IPS DF 6.9 (cell line): ENCODE measurements at regions not wholly inside any gene's neighbourhood (a gene's known extent, or its start where the extent isn't known, plus 50 kb on each side); places are given as distances from the start of the nearest gene placed in this dataset.

Source experiments
- DNase-seq: peaks from one replicate; pipeline ENCODE4 v3.0.0-alpha.2; 2013; ENCODE audit warnings: low read depth, low spot score
- H3K27ac ChIP-seq: one replicate; pipeline ENCODE4 v1.5.1; 2013; ENCODE audit warnings: low read length, control low read depth
- H3K27me3 ChIP-seq: 2 replicates; pipeline ENCODE4 v1.6.1; 2013; ENCODE audit warnings: mild to moderate bottlenecking, low read length; ENCODE audit not compliant: control insufficient read depth, insufficient read depth
- H3K36me3 ChIP-seq: 2 replicates; pipeline ENCODE4 v1.6.1; 2013; ENCODE audit warnings: low read length; ENCODE audit not compliant: control insufficient read depth, insufficient read depth
- H3K4me1 ChIP-seq: 2 replicates; pipeline ENCODE4 v1.6.1; 2013; ENCODE audit warnings: low read length; ENCODE audit not compliant: control insufficient read depth, insufficient read depth
- H3K4me3 ChIP-seq: 2 replicates; pipeline ENCODE4 v1.5.1; 2013; ENCODE audit warnings: mild to moderate bottlenecking, low read length
- H3K9me3 ChIP-seq: 2 replicates; pipeline ENCODE4 v1.6.1; 2013; ENCODE audit warnings: low read length, inconsistent platforms; ENCODE audit not compliant: control insufficient read depth, insufficient read depth
- WGBS: extraction: QIAGEN DNeasy Blood & Tissue Kit; methylation state at CpG from one replicate; pipeline ENCODE4 v1.1.7; 2013; ENCODE audit warnings: mixed read lengths, missing lambda C conversion rate; ENCODE audit not compliant: insufficient read length, insufficient coverage; 5-methylcytosine and 5-hydroxymethylcytosine counted together

DNA sequence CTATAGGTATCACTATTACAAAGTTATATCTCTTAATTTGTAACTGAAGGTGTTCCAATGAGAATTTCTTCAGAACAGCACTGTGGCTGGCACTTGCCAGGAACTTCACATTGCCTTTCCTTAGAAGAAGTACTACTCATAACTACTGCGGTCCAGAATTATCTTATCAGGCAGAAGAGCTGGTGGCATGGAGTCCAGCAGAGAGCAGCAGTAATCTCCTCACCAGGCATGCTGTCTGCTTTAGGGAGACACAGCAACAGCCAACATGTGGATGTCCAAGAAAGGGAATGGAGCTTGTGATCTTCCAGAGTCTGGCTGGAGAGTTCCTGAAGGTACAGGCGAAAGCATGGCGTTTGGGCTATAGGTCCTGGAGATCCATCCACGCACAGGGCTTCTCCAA lies 919.7 kb upstream of the NR2F2 start:
- WGBS: no CpG with 5 or more reads among the region's 4 CpGs
- Histone ChIP-seq H3K4me3 (no peak overlapping the region), H3K4me1 (no peaks in the 10 kb centered on the region), H3K27me3 (no peaks in the 10 kb centered on the region), H3K9me3 (no peaks in the 10 kb centered on the region), H3K27ac (no peak overlapping the region), H3K36me3 (no peaks in the 10 kb centered on the region)
- DNase-seq: no peak

DNA sequence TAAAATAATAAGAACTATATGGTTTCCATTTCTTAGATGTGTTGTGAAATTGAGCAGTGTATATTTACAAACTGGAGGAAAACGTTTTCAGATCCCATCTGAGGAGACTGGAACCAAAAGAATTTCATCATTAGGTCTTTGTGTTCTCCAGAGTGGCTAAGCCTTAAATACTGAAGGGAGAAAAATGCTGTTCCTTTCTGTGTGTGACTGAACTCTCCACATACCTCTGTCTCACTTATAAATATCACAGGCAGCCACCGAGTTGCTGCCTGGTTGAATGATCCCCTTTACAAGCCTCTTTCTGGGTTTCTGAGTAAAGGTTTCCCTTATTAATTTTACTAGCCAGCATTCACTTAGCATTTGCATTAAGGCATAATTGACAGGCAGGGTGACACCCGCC lies 913.9 kb upstream of the NR2F2 start:
- Histone ChIP-seq H3K27ac (no peak overlapping the region), H3K27me3 (no peaks in the 10 kb centered on the region), H3K4me1 (no peaks in the 10 kb centered on the region), H3K9me3 (no peaks in the 10 kb centered on the region), H3K36me3 (no peaks in the 10 kb centered on the region; the same call in 1 of the 2 replicates), H3K4me3 (no peak overlapping the region)
- no peak for DNase-seq
- WGBS: no CpG with 5 or more reads among the region's 3 CpGs

DNA sequence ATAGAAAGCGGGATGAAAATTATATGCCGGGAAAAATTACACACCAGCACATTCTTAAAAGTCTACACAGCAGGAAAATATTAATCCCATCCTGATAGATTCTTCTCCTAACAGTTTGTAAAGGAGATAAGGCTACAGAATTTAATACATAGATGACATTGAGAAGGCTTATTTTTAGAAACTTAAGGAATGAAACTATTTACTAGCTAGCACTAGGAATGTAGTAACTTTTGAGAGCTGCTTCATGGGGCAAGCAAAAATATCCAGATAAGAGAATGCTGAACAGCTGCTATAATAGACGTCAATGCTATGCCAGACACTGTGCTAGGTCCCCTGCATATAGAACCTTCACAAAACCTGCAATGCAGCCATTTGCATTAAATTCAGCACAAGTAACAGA lies 912.7 kb upstream of the NR2F2 start:
- no peaks in the 10 kb centered on the region; the same call in 1 of the 2 replicates for H3K36me3 ChIP-seq
- no peaks in the 10 kb centered on the region for H3K27me3 ChIP-seq
- WGBS: no CpG with 5 or more reads among the region's 3 CpGs
- no peak overlapping the region for H3K4me3 ChIP-seq
- H3K9me3 ChIP-seq: no peaks in the 10 kb centered on the region
- DNase-seq: no peak
- H3K27ac ChIP-seq: no peak overlapping the region
- no peaks in the 10 kb centered on the region for H3K4me1 ChIP-seq

DNA sequence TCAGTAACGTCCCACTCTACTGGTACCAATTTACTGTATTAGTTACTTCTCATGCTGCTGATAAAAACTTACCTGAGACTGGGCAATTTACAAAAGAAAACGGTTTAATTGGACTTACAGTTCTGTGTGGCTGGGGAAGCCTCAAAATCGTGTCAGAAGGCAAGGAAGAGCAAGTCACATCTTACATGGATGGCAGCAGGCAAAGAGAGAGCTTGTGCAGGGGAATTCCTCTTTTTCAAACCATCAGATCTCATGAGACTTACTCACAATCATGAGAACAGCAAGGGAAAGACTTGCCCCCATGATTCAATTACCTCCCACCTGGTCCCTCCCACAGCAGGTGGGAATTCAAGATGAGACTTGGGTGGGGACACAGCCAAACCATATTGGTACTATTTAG lies 908.2 kb upstream of the NR2F2 start:
- no peaks in the 10 kb centered on the region for H3K27me3 ChIP-seq
- no peak for DNase-seq
- WGBS: no CpG with 5 or more reads among the region's 3 CpGs
- H3K4me3 ChIP-seq: no peak overlapping the region
- H3K9me3 ChIP-seq: no peaks in the 10 kb centered on the region
- H3K27ac ChIP-seq: no peak overlapping the region
- no peaks in the 10 kb centered on the region; the same call in 1 of the 2 replicates for H3K36me3 ChIP-seq
- no peaks in the 10 kb centered on the region for H3K4me1 ChIP-seq

DNA sequence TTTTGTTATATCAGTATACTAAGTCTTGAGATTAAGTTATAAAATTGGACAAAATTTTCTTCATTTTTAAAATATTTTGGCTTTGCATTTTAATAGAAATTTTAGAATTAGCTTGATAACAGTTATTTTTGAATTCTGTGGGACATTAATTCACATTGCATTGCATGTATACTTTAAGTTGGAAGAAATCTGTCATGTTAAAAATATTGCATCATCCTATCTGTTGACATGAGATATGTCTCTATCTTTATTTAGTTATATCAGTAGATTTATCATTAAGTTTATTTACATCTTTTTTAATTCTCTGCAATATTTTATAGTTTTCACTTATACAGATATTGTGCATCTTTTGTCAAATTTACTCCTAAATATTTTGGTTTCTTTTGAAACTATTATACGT lies 904.6 kb upstream of the NR2F2 start:
- H3K4me3 ChIP-seq: no peak overlapping the region
- no peaks in the 10 kb centered on the region for H3K9me3 ChIP-seq
- H3K27me3 ChIP-seq: no peaks in the 10 kb centered on the region
- no peak overlapping the region for H3K27ac ChIP-seq
- no peak for DNase-seq
- H3K36me3 ChIP-seq: no peaks in the 10 kb centered on the region; the same call in 1 of the 2 replicates
- WGBS: no CpG with 5 or more reads among the region's 1 CpG
- no peaks in the 10 kb centered on the region for H3K4me1 ChIP-seq

DNA sequence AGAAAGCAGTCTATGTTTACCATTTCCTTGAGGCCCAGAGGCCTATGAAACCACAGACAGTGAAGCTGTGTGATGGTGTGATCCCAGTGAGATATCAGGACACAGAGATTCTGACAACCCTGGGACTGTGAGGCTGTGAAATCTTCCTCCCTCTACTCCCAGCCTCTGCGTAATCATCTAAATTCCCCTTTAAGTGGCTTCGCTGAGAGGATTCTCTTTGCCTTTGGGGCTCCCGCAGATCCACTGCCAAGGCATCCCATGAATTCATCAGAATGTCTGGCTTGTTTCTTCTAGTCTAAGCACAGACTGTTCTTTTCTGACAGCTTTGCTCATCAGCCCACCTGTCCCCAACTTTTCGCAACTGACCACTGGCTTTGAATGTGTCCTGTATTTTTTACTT lies 901.2 kb upstream of the NR2F2 start:
- Histone ChIP-seq H3K27me3 (no peaks in the 10 kb centered on the region), H3K4me1 (no peaks in the 10 kb centered on the region), H3K27ac (no peak overlapping the region), H3K36me3 (no peaks in the 10 kb centered on the region), H3K4me3 (no peak overlapping the region), H3K9me3 (no peaks in the 10 kb centered on the region)
- no CpG with 5 or more reads among the region's 4 CpGs for WGBS
- DNase-seq: no peak

DNA sequence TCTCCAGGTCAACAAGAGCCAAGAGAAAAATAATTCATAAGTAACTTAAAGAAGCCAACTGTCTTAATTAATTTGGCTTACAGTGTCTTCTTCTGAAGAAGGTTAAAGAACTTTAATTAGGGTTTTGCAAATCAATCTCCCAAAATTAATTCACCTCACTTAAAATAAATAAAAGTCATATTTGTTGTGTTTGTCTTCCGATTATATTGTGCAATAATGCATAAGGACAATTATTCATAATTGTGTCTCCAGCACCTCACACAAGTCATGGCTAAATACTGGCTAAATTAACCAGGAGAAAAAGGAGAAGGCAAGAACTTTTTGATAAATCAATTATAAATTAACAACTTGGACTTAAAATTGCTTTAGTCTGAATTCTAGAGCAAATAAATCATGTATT lies 899.0 kb upstream of the NR2F2 start:
- no peaks in the 10 kb centered on the region for H3K27me3 ChIP-seq
- H3K36me3 ChIP-seq: no peaks in the 10 kb centered on the region
- no peak overlapping the region for H3K4me3 ChIP-seq
- H3K9me3 ChIP-seq: no peaks in the 10 kb centered on the region
- H3K4me1 ChIP-seq: no peaks in the 10 kb centered on the region
- H3K27ac ChIP-seq: no peak overlapping the region
- WGBS: no CpG with 5 or more reads among the region's 1 CpG
- no peak for DNase-seq

DNA sequence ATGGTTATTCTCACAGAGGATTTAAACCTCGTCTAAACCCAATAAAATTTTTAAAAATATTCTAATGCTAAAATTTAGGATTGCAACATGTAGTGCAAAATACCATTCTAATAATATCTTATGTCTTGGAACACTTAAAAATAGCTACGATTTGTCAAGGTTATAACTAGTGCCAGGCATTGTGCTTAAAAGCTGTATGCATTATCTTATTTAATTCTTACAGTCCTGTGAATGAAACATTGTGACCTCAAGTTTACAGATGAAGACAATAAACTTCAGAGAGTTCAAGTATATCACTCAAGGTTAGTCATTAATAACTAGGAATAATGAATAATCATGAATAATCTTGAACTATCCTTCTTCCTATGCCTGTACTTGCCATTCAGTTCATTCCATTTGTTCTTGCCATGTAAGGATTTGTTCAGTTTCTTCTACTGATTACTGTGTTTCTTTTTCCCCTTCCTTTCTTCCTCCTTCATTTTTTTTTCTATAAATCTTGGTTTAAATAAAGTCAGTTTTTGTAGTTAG lies 897.6 kb upstream of the NR2F2 start:
- Histone ChIP-seq H3K4me1 (no peaks in the 10 kb centered on the region), H3K9me3 (no peaks in the 10 kb centered on the region), H3K4me3 (no peak overlapping the region), H3K27me3 (no peaks in the 10 kb centered on the region), H3K27ac (no peak overlapping the region), H3K36me3 (no peaks in the 10 kb centered on the region)
- no CpG with 5 or more reads among the region's 2 CpGs for WGBS
- no peak for DNase-seq

DNA sequence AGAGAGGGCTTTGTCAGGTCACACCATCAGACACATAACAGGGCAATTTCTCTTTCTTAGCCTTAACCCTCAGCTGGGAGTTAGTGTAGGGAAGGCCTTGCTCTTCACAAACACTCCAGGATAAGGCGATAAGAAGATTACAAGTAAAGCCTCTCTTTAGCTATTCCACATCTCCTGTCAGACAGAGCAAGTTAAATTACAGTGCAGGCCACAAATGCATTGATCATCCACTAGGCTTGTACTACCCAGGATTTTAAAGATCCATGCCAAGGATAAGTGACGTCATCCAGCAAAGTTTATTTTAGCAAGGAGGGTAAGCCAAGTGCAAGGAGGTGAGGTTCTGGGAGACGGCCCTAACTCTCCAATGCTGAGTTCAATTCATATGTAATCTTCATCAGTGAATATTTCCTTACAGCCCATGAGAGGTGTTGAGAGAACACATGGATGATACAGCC lies 890.6 kb upstream of the NR2F2 start:
- H3K4me1 ChIP-seq: no peaks in the 10 kb centered on the region
- H3K9me3 ChIP-seq: no peaks in the 10 kb centered on the region
- H3K36me3 ChIP-seq: no peaks in the 10 kb centered on the region
- no CpG with 5 or more reads among the region's 3 CpGs for WGBS
- no peak overlapping the region for H3K4me3 ChIP-seq
- no peaks in the 10 kb centered on the region for H3K27me3 ChIP-seq
- no peak for DNase-seq
- H3K27ac ChIP-seq: no peak overlapping the region

DNA sequence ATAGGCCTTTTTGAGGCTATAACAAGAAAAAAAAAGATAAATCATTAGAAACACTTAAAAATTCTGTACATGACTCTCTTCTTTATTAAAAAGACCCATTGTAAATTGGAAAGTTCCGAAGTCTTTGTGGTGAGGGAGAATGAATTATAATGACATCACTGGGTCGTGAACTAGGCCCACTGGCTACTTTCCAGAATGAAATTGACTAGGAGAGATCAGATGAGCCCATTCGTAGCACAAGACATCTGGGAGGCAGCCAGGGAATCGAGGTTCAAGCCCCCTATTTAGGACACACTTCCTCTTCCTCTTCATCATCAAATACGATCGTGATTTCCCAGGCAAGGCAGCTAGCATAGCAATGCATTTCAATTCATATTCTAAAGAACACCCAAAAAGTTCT lies 889.8 kb upstream of the NR2F2 start:
- DNase-seq: no peak
- Histone ChIP-seq H3K27me3 (no peaks in the 10 kb centered on the region), H3K4me3 (no peak overlapping the region), H3K9me3 (no peaks in the 10 kb centered on the region), H3K27ac (no peak overlapping the region), H3K4me1 (no peaks in the 10 kb centered on the region), H3K36me3 (no peaks in the 10 kb centered on the region)
- no CpG with 5 or more reads among the region's 6 CpGs for WGBS

DNA sequence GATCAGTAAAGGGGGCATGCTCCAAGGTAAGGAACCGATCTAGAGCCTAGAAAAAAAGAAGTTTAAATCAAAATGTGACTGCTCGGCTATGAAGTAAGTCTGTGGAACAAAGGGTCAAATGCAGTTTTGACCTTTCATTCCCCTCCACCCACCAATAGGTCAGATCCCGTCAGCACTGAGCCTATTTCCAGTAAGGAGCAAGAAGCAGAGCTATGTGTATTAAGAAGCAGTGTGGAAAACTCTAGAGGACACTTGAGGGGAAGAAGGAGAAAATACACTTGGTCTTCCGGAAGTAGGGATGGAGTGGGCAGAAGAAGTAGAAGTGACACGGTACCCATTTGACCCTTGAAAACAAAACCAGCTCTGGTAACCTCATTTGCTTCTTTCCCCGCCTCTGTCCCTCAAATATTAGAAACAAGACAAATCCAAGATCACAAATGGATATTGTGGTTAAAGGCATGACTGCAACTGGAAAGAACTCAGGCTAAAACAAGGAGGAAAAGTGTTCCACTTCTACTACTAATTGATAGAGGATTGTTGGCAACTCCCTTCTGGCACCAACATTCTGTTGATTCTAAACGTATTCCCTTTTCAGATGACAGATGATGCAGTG lies 888.3 kb upstream of the NR2F2 start:
- WGBS: no CpG with 5 or more reads among the region's 7 CpGs
- Histone ChIP-seq H3K27ac (no peak overlapping the region), H3K36me3 (no peaks in the 10 kb centered on the region), H3K27me3 (no peaks in the 10 kb centered on the region), H3K4me1 (no peaks in the 10 kb centered on the region), H3K9me3 (no peaks in the 10 kb centered on the region), H3K4me3 (no peak overlapping the region)
- no peak for DNase-seq
